Central memory CD8-positive, alpha-beta T cell (primary cell): ENCODE measurements at regions not wholly inside any gene's neighbourhood (a gene's known extent, or its start where the extent isn't known, plus 50 kb on each side); places are given as distances from the start of the nearest gene placed in this dataset.

Source experiments
- ATAC-seq: fragments of 150-1000 bp; cut with Tn5 transposase; replicated peaks from 2 replicates; pipeline ENCODE4 v1.10.0; 2022; ENCODE audit warnings: mild to moderate bottlenecking, moderate FRiP score, moderate number of reproducible peaks; ENCODE audit not compliant: poor library complexity, severe bottlenecking; ENCODE audit errors: extremely low read depth
- DNase-seq, 2 donors: peaks; one replicate each; pipeline ENCODE4 v3.0.0; 2021; ENCODE audit warnings: low spot score in 2 of 2
- H3K27ac Mint-ChIP-seq: one replicate; pipeline ENCODE4 v1.8.0; 2022; ENCODE audit warnings: low read depth, mild to moderate bottlenecking, moderate library complexity, mixed read lengths
- H3K27me3 Mint-ChIP-seq: one replicate; pipeline ENCODE4 v1.8.0; 2022; ENCODE audit warnings: mixed read lengths
- H3K36me3 Mint-ChIP-seq: one replicate; pipeline ENCODE4 v1.8.0; 2022; ENCODE audit warnings: mild to moderate bottlenecking, moderate library complexity, mixed read lengths; ENCODE audit not compliant: insufficient read depth
- H3K4me1 Mint-ChIP-seq: one replicate; pipeline ENCODE4 v1.8.0; 2022; ENCODE audit warnings: mixed read lengths
- H3K4me3 Mint-ChIP-seq: one replicate; pipeline ENCODE4 v1.8.0; 2022; ENCODE audit warnings: mild to moderate bottlenecking, moderate library complexity, mixed read lengths
- H3K9me3 Mint-ChIP-seq: one replicate; pipeline ENCODE4 v1.8.0; 2022; ENCODE audit warnings: mixed read lengths

- DNase-seq = no peak
- H3K27ac Mint-ChIP-seq = no peak overlapping the region
- no peak overlapping the region for H3K4me3 Mint-ChIP-seq
- no peaks in the 10 kb centered on the region for H3K36me3 Mint-ChIP-seq
- H3K9me3 Mint-ChIP-seq = no peaks in the 10 kb centered on the region
- ATAC-seq = no peak
- H3K27me3 Mint-ChIP-seq = peaks cover 14% of the 10 kb centered on the region
- no peaks in the 10 kb centered on the region for H3K4me1 Mint-ChIP-seq
Measured at GRCh38 chr13:21965095-21965494, 294.2 kb downstream of the FGF9 start.

GRCh38 chr13:21966014-21966413, 295.1 kb downstream of the FGF9 start:
- ATAC-seq (no peak), DNase-seq (no peak)
- Mint-ChIP-seq H3K4me3 (no peak overlapping the region), H3K4me1 (no peaks in the 10 kb centered on the region), H3K27ac (no peak overlapping the region), H3K27me3 (peaks cover 11% of the 10 kb centered on the region), H3K9me3 (no peaks in the 10 kb centered on the region), H3K36me3 (no peaks in the 10 kb centered on the region)

DNA sequence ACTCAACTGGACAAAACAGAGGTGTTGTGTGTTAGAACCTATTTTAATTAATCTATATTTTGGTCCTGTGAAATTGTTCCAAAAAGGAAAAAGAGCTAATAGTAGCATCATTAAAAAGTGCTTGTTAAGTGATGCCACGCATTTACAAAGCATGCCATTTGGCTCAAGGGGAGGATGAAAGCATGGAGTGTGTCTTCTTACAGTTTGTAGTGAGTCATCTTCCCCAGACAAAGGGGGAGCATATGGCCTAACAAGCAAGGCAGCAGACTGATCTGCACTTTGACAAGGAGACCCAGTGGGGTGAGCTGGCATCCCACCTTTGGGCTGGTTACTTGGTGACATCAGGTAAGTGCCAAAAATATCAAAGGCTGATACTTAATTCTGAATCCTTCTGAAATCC, 297.0 kb downstream of the FGF9 start:
- no peaks in the 10 kb centered on the region for H3K4me1 Mint-ChIP-seq
- DNase-seq (no peak), ATAC-seq (no peak)
- peaks cover 11% of the 10 kb centered on the region for H3K27me3 Mint-ChIP-seq
- H3K36me3 Mint-ChIP-seq = no peaks in the 10 kb centered on the region
- no peak overlapping the region for H3K4me3 Mint-ChIP-seq
- H3K9me3 Mint-ChIP-seq = no peaks in the 10 kb centered on the region
- no peak overlapping the region for H3K27ac Mint-ChIP-seq

DNA sequence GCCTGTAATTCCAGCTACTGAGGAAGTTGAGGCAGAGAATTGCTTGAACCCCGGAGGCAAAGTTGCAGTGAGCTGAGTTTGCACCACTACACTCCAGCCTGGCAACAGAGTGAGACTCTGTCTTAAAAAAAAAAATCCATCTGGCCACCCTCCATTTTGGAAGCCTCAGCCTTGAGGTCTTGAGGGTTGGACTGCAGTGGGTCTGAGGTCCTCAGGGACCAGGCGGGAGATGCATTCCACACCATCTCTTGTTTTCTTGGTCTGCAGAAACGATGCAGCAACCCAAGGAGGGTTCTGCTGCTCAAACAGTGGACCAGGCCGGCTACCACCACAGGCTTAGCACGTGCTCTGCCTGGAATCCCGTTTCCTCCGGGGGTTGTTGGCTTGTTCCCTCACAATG, 299.3 kb downstream of the FGF9 start:
- ATAC-seq = no peak
- DNase-seq = no peak
- H3K27ac Mint-ChIP-seq = no peak overlapping the region
- no peaks in the 10 kb centered on the region for H3K9me3 Mint-ChIP-seq
- no peaks in the 10 kb centered on the region for H3K4me1 Mint-ChIP-seq
- no peaks in the 10 kb centered on the region for H3K36me3 Mint-ChIP-seq
- peaks cover under 1% of the 10 kb centered on the region for H3K27me3 Mint-ChIP-seq
- no peak overlapping the region for H3K4me3 Mint-ChIP-seq

DNA sequence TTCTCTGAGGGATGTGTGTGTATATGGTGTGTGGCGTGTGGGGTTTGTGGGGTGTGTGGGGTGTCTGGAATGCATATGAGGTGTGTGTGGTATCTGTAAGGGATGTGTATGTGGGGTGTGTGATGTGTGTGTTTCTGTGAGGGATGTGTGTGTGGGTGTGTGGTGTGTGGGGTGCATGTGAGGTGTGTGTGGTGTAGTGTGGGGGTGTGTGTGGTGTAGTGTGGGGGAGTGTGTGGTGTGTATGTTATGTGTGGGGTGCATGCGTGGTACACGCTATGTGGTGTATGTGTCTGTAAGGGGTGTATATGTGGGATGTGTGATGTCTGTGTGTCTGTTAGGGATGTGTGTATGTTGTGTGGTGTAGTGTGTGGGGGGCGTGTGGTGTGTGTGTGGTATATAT, 300.0 kb downstream of the FGF9 start:
- no peaks in the 10 kb centered on the region for H3K9me3 Mint-ChIP-seq
- H3K36me3 Mint-ChIP-seq = no peaks in the 10 kb centered on the region
- no peak overlapping the region for H3K27ac Mint-ChIP-seq
- H3K4me3 Mint-ChIP-seq = no peak overlapping the region
- H3K27me3 Mint-ChIP-seq = no peaks in the 10 kb centered on the region
- no peak for DNase-seq
- ATAC-seq = no peak
- no peaks in the 10 kb centered on the region for H3K4me1 Mint-ChIP-seq

GRCh38 chr13:21971662-21972621, 301.1 kb downstream of the FGF9 start:
- Mint-ChIP-seq H3K27me3 (no peaks in the 10 kb centered on the region), H3K4me1 (no peaks in the 10 kb centered on the region), H3K27ac (no peak overlapping the region), H3K9me3 (no peaks in the 10 kb centered on the region), H3K36me3 (no peaks in the 10 kb centered on the region), H3K4me3 (no peak overlapping the region)
- DNase-seq (no peak), ATAC-seq (no peak)

DNA sequence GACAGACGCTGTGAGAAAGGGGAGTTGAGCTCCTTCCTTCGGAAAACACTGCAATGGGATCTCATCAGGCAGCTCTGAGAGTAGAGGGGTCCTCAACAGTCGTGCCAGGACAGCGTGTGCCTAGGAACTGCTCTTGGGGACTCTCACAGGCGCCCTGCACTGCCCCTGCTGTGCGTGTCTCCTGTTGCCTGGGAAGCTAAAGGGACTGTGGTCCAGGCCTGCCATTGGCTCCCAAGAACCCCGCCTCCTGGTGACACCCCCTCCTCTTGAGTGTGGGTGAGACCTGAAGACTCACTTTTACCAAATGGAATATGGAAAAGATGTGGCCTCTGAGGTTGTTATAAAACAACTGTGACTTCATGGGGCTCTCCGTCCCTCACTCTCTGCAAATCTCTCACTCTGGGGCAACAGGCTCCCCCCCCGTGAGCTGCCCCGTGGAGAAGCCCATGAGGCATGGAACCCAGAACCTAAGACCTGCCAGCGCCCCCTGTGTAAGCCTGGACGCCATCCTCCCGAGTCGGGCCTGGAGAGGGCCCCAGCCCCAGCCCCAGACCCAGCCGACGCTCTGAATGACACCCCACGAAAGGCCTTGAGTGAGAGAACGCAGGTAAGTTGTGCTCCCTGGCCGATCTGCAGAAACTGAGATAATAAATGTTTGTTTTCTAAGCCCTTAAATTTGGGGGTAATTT, 302.7 kb downstream of the FGF9 start:
- Mint-ChIP-seq H3K4me1 (no peaks in the 10 kb centered on the region), H3K27me3 (no peaks in the 10 kb centered on the region), H3K4me3 (no peak overlapping the region), H3K9me3 (no peaks in the 10 kb centered on the region), H3K27ac (no peak overlapping the region), H3K36me3 (no peaks in the 10 kb centered on the region)
- DNase-seq (no peak), ATAC-seq (no peak)

DNA sequence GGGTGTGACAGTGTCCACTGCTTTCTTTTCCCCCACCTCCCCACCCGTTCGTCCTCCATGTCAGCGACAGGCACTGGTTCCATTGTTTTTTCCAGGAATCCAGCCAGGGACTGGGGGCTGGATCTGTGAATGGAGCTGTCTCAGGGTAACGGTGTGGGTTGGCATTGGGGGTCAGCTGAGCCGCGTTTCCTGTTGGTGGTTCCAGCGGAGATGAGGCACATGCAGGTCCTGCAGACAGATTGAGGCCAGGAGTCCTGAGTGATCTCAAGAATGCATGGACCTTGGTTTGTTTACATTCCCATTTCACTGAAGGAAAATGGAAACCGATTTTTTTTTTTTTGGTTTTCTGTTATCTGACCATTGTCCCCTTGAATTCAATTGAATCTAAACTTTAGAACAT, 303.9 kb downstream of the FGF9 start:
- ATAC-seq = no peak

GRCh38 chr13:21976159-21976558, 305.3 kb downstream of the FGF9 start:
- H3K36me3 Mint-ChIP-seq = no peaks in the 10 kb centered on the region
- no peaks in the 10 kb centered on the region for H3K27me3 Mint-ChIP-seq
- no peaks in the 10 kb centered on the region for H3K9me3 Mint-ChIP-seq
- no peak overlapping the region for H3K27ac Mint-ChIP-seq
- H3K4me1 Mint-ChIP-seq = no peaks in the 10 kb centered on the region
- no peak for DNase-seq
- ATAC-seq = no peak
- H3K4me3 Mint-ChIP-seq = no peak overlapping the region

More for the DNA sequence above, 303.9 kb downstream of the FGF9 start:
- Mint-ChIP-seq H3K36me3 (no peaks in the 10 kb centered on the region), H3K4me1 (no peaks in the 10 kb centered on the region), H3K27ac (no peak overlapping the region), H3K9me3 (no peaks in the 10 kb centered on the region), H3K4me3 (no peak overlapping the region), H3K27me3 (no peaks in the 10 kb centered on the region)
- no peak for DNase-seq

DNA sequence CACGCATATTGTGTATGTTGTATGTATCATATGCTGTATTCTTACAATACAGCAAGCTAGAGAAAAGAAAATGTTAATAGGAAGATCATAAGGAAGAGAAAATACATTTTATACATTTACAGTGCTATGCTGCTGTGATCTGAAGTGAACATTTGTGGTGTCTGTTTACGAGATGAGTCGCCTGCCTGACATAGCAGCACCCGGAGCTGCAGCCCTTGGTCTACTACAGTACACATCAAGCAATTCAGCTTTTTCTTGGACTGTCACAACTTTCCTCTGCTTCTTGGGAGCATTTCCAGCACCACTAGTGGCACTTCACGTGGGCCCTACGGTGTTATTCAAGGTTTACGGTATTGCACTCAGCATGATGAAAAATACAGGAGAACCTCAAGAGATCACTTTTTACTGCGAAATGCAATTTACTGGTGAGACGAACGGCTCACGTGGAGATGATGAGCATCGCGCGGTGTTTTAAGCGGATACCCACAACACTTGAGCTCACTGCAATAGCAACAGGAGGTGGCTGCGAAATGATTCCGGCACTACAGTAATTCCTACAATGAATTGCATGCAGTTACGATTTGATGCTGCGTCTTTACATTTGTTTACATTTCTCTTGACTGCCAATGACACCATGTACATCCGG, 308.4 kb downstream of the FGF9 start:
- H3K4me3 Mint-ChIP-seq = no peak overlapping the region
- no peak overlapping the region for H3K27ac Mint-ChIP-seq
- no peaks in the 10 kb centered on the region for H3K36me3 Mint-ChIP-seq
- no peaks in the 10 kb centered on the region for H3K4me1 Mint-ChIP-seq
- DNase-seq (no peak), ATAC-seq (no peak)
- no peaks in the 10 kb centered on the region for H3K27me3 Mint-ChIP-seq
- H3K9me3 Mint-ChIP-seq = no peaks in the 10 kb centered on the region

DNA sequence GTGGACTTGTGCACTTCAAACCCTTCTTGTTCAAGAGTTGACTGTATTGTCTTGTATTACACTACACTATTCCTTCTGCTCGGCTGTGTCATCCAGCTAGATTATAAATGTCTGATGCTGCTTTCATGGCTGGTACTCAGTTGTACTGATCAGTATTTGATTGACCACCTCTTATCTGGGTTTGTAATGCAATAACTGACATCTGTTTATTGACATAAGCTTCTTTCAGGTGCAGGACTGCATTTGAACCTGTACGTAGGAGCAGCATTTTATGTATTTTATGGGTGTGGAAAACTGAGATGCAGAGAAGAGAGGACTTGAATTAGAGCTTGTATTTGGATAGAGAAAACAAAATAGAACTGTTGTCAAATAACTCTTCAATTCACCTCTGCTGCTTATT, 309.2 kb downstream of the FGF9 start:
- ATAC-seq = no peak
- Mint-ChIP-seq H3K9me3 (no peaks in the 10 kb centered on the region), H3K4me1 (no peaks in the 10 kb centered on the region), H3K4me3 (no peak overlapping the region), H3K36me3 (no peaks in the 10 kb centered on the region), H3K27ac (no peak overlapping the region), H3K27me3 (no peaks in the 10 kb centered on the region)
- DNase-seq = no peak

DNA sequence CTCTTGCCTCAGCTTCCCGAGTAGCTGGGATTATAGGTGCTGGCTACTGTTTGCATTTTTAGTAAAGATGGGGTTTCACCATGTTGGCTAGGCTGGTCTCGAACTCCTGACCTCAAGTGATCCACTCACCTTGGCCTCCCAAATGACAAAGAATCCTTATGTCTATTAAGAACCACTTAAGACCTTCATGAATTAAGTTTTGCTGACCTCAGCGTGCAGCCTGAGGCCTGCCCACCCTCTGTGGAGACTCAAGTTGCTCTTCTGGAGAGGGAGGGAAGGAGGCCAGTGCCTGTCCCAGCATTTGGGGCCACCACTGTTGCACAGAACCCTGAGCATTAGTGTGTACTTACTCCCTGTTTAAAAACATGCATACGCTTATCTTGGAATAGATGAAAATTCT, 313.3 kb downstream of the FGF9 start:
- H3K4me1 Mint-ChIP-seq = peaks cover 6% of the 10 kb centered on the region
- H3K27ac Mint-ChIP-seq = no peak overlapping the region

GRCh38 chr13:21986602-21987001, 315.7 kb downstream of the FGF9 start:
- no peaks in the 10 kb centered on the region for H3K9me3 Mint-ChIP-seq
- H3K36me3 Mint-ChIP-seq = no peaks in the 10 kb centered on the region
- no peak overlapping the region for H3K27ac Mint-ChIP-seq
- DNase-seq (no peak), ATAC-seq (no peak)
- H3K4me1 Mint-ChIP-seq = peaks cover 6% of the 10 kb centered on the region
- no peak overlapping the region for H3K4me3 Mint-ChIP-seq
- no peaks in the 10 kb centered on the region for H3K27me3 Mint-ChIP-seq

More for the DNA sequence above, 313.3 kb downstream of the FGF9 start:
- no peaks in the 10 kb centered on the region for H3K36me3 Mint-ChIP-seq
- ATAC-seq = no peak
- no peak for DNase-seq
- no peak overlapping the region for H3K4me3 Mint-ChIP-seq
- H3K27me3 Mint-ChIP-seq = no peaks in the 10 kb centered on the region
- H3K9me3 Mint-ChIP-seq = no peaks in the 10 kb centered on the region
